ENCODE measurements at regions not wholly inside any gene's neighbourhood (a gene's known extent, or its start where the extent isn't known, plus 50 kb on each side); places are given as distances from the start of the nearest gene placed in this dataset.

DNA sequence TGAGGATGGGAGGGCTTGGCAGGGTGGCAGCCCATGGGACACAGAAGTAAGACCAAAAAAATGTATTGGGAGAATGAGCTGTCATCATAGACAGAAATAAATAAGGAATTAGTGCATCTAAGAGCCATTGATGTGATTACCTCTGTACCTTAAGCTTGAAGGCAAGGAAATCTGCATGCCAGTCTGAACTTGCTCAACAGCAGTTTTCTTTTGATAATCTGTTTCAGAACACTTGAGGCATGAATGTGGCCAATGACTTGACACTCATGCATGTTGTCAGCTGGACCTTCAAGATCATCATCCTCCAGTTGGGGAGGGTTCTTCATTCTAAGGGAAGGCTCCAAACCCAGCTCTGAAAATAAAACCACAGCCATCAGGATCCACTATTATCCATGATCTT, 148.5 kb downstream of the DCLK3 start:
- Histone ChIP-seq H3K9me3 (ENCODE audit: control insufficient read depth, low read length) (no peaks in the 10 kb centered on the region), H3K4me3 (ENCODE audit: low read length) (no peak overlapping the region), H3K36me3 (ENCODE audit: control insufficient read depth, insufficient read depth, low read length, severe bottlenecking) (no peaks in the 10 kb centered on the region), H3K9ac (ENCODE audit: low read length) (no peak overlapping the region), H3K4me1 (ENCODE audit: control insufficient read depth, insufficient read depth, low read length) (no peaks in the 10 kb centered on the region), H3K27me3 (replicated peaks; ENCODE audit: control insufficient read depth, insufficient read depth, low read length) (no peaks in the 10 kb centered on the region)
- no peak for DNase-seq (ENCODE audit: low read depth)

GRCh38 chr3:36606871-36607765, 157.2 kb downstream of the DCLK3 start:
- Histone ChIP-seq H3K9me3 (ENCODE audit: control insufficient read depth, low read length) (no peaks in the 10 kb centered on the region), H3K27me3 (replicated peaks; ENCODE audit: control insufficient read depth, insufficient read depth, low read length) (no peaks in the 10 kb centered on the region), H3K36me3 (ENCODE audit: control insufficient read depth, insufficient read depth, low read length, severe bottlenecking) (no peaks in the 10 kb centered on the region), H3K9ac (ENCODE audit: low read length) (no peak overlapping the region), H3K4me3 (ENCODE audit: low read length) (no peak overlapping the region), H3K4me1 (ENCODE audit: control insufficient read depth, insufficient read depth, low read length) (no peaks in the 10 kb centered on the region)
- no peak for DNase-seq (ENCODE audit: low read depth)

DNA sequence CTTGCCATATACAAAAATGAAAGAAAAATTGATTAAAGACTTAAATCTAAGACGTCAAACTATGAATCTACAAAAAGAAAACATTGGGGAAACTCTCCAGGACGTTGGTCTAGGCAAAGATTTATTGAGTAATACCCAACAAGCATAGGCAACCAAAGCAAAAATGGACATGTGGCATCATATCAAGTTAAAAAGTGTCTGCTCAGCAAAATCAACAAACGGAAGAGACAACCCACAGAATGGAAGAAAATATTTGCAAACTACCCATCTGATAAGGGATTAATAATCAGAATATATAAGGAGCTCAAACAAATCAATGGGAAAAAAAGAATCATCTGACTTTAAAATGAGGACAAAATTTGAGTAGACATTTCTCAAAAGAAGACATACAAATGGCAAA, 160.9 kb downstream of the DCLK3 start:
- DNase-seq (ENCODE audit: low read depth), result no peak
- no peaks in the 10 kb centered on the region for H3K27me3 ChIP-seq (replicated peaks; ENCODE audit: control insufficient read depth, insufficient read depth, low read length)
- no peaks in the 10 kb centered on the region for H3K9me3 ChIP-seq (ENCODE audit: control insufficient read depth, low read length)
- H3K4me1 ChIP-seq (ENCODE audit: control insufficient read depth, insufficient read depth, low read length), result no peaks in the 10 kb centered on the region
- H3K36me3 ChIP-seq (ENCODE audit: control insufficient read depth, insufficient read depth, low read length, severe bottlenecking), result no peaks in the 10 kb centered on the region
- no peak overlapping the region for H3K4me3 ChIP-seq (ENCODE audit: low read length)
- H3K9ac ChIP-seq (ENCODE audit: low read length), result no peak overlapping the region

- Histone ChIP-seq H3K36me3 (ENCODE audit: control insufficient read depth, insufficient read depth, low read length, severe bottlenecking) (no peaks in the 10 kb centered on the region), H3K9ac (ENCODE audit: low read length) (no peak overlapping the region), H3K4me3 (ENCODE audit: low read length) (no peak overlapping the region), H3K27me3 (replicated peaks; ENCODE audit: control insufficient read depth, insufficient read depth, low read length) (no peaks in the 10 kb centered on the region), H3K4me1 (ENCODE audit: control insufficient read depth, insufficient read depth, low read length) (peaks cover 2% of the 10 kb centered on the region), H3K9me3 (ENCODE audit: control insufficient read depth, low read length) (no peaks in the 10 kb centered on the region)
- no peak for DNase-seq (ENCODE audit: low read depth)
Observed at GRCh38 chr3:36600404-36600803, 163.9 kb downstream of the DCLK3 start.

Measured in adipocyte (in vitro differentiated cells).